NT2/D1 (cell line): ENCODE measurements at regions not wholly inside any gene's neighbourhood (a gene's known extent, or its start where the extent isn't known, plus 50 kb on each side); places are given as distances from the start of the nearest gene placed in this dataset.

Experiments
- SUZ12 ChIP-seq: IDR thresholded peaks from 2 replicates; pipeline ENCODE4 v1.6.1; 2011; ENCODE audit not compliant: insufficient read length, insufficient read depth; ENCODE audit errors: extremely low read depth
- YY1 ChIP-seq: IDR thresholded peaks from 2 replicates; pipeline ENCODE4 v1.6.1; 2011; ENCODE audit not compliant: insufficient read length, insufficient read depth
- ZNF274 ChIP-seq: IDR thresholded peaks from 2 replicates; pipeline ENCODE4 v1.6.1; 2011; ENCODE audit warnings: mild to moderate bottlenecking, low read depth, low read length

DNA sequence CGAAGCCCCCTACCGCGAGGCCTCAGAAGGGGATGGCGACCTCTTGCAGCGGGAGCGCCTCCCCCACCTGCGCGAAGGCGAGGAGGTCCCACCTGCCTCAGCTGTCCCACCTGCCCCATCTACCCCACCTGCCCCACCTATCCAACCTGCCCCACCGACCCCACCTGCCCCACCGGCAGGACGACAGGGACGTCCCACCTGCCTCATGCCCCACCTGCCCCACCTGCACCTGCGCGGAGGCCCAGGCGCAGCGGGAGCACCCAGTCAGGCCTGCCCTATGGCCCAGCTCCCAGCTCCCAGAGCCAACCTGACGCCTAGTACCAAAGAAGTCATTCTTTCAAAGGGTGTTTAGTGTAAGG lies 489.1 kb upstream of the SMIM21 start:
- TF ChIP-seq YY1 (no peak), SUZ12 (no peak), ZNF274 (no peak)
